ENCODE measurements at regions not wholly inside any gene's neighbourhood (a gene's known extent, or its start where the extent isn't known, plus 50 kb on each side); places are given as distances from the start of the nearest gene placed in this dataset.

- TF ChIP-seq TAF1 (IDR thresholded peaks at IDR 0.05; ENCODE audit: low read depth, low read length) (no peak), POLR2AphosphoS5 (IDR thresholded peaks at IDR 0.05; ENCODE audit: low read depth, low read length) (no peak), POLR2A (IDR thresholded peaks at IDR 0.05; ENCODE audit: low read depth, low read length) (no peak)
These were observed 180.5 kb downstream of the OGFRL1 start for GRCh38 chr6:71468841-71469700.
